ENCODE measurements at regions not wholly inside any gene's neighbourhood (a gene's known extent, or its start where the extent isn't known, plus 50 kb on each side); places are given as distances from the start of the nearest gene placed in this dataset.

GRCh38 chr6:95071464-95071863 lies 505.9 kb upstream of the MANEA start:
- TF ChIP-seq REST (IDR thresholded peaks at IDR 0.05; ENCODE audit: insufficient read depth in 1 of 2, low read depth in 2 of 2, low read length in 2 of 2): no peak
- TF ChIP-seq FOXP2 (optimal IDR thresholded peaks at IDR 0.05; ENCODE audit: borderline replicate concordance, extremely low read depth, extremely low read length, insufficient read depth): no peak
- TF ChIP-seq POLR2AphosphoS5 (IDR thresholded peaks at IDR 0.05; ENCODE audit: low read depth, low read length): no peak
- TF ChIP-seq SIN3A (IDR thresholded peaks at IDR 0.05; ENCODE audit: borderline replicate concordance, insufficient read depth, low read length): no peak
- TF ChIP-seq TAF1 (IDR thresholded peaks at IDR 0.05; ENCODE audit: borderline replicate concordance, insufficient read depth, low read length): no peak

- TF ChIP-seq POLR2AphosphoS5 (IDR thresholded peaks at IDR 0.05; ENCODE audit: low read depth, low read length) (no peak), FOXP2 (optimal IDR thresholded peaks at IDR 0.05; ENCODE audit: borderline replicate concordance, extremely low read depth, extremely low read length, insufficient read depth) (no peak), REST (IDR thresholded peaks at IDR 0.05; ENCODE audit: insufficient read depth in 1 of 2, low read depth in 2 of 2, low read length in 2 of 2) (no peak), TAF1 (IDR thresholded peaks at IDR 0.05; ENCODE audit: borderline replicate concordance, insufficient read depth, low read length) (no peak), SIN3A (IDR thresholded peaks at IDR 0.05; ENCODE audit: borderline replicate concordance, insufficient read depth, low read length) (no peak)
Measured at GRCh38 chr6:95078457-95078856, 498.9 kb upstream of the MANEA start.

GRCh38 chr6:95081231-95081630 lies 496.1 kb upstream of the MANEA start:
- TF ChIP-seq REST (IDR thresholded peaks at IDR 0.05; ENCODE audit: insufficient read depth in 1 of 2, low read depth in 2 of 2, low read length in 2 of 2): no peak
- TF ChIP-seq FOXP2 (optimal IDR thresholded peaks at IDR 0.05; ENCODE audit: borderline replicate concordance, extremely low read depth, extremely low read length, insufficient read depth): no peak

- TF ChIP-seq FOXP2 (optimal IDR thresholded peaks at IDR 0.05; ENCODE audit: borderline replicate concordance, extremely low read depth, extremely low read length, insufficient read depth) (no peak), TAF1 (IDR thresholded peaks at IDR 0.05; ENCODE audit: borderline replicate concordance, insufficient read depth, low read length) (no peak), POLR2AphosphoS5 (IDR thresholded peaks at IDR 0.05; ENCODE audit: low read depth, low read length) (no peak), REST (IDR thresholded peaks at IDR 0.05; ENCODE audit: insufficient read depth in 1 of 2, low read depth in 2 of 2, low read length in 2 of 2) (no peak), SIN3A (IDR thresholded peaks at IDR 0.05; ENCODE audit: borderline replicate concordance, insufficient read depth, low read length) (no peak)
Measured at GRCh38 chr6:95081949-95082348, 495.4 kb upstream of the MANEA start.

- no peak for TF ChIP-seq REST (IDR thresholded peaks at IDR 0.05; ENCODE audit: insufficient read depth in 1 of 2, low read depth in 2 of 2, low read length in 2 of 2)
- no peak for TF ChIP-seq SIN3A (IDR thresholded peaks at IDR 0.05; ENCODE audit: borderline replicate concordance, insufficient read depth, low read length)
- no peak for TF ChIP-seq FOXP2 (optimal IDR thresholded peaks at IDR 0.05; ENCODE audit: borderline replicate concordance, extremely low read depth, extremely low read length, insufficient read depth)
- no peak for TF ChIP-seq POLR2AphosphoS5 (IDR thresholded peaks at IDR 0.05; ENCODE audit: low read depth, low read length)
- no peak for TF ChIP-seq TAF1 (IDR thresholded peaks at IDR 0.05; ENCODE audit: borderline replicate concordance, insufficient read depth, low read length)
Measured at GRCh38 chr6:95083506-95083905, 493.8 kb upstream of the MANEA start.
